Stimulated activated CD4-positive, alpha-beta T cell treated with anti-CD3 and anti-CD28 coated beads, Interleukin-2, amount 100 ng/mL, for 24 hours (primary cell): ENCODE measurements at regions not wholly inside any gene's neighbourhood (a gene's known extent, or its start where the extent isn't known, plus 50 kb on each side); places are given as distances from the start of the nearest gene placed in this dataset.
"Not testable (repeated sequence)": the region's sequence is repeated elsewhere in the genome, so short reads cannot be mapped to it uniquely, and the experiment has no call there.

Experiments
- DNase-seq, 2 donors: peaks; one replicate each; pipeline ENCODE4 v3.0.0-alpha.2; 2020

- DNase-seq: no peak
These were observed 92.2 kb upstream of the MITF start for GRCh38 chr3:69647081-69647480.

DNA sequence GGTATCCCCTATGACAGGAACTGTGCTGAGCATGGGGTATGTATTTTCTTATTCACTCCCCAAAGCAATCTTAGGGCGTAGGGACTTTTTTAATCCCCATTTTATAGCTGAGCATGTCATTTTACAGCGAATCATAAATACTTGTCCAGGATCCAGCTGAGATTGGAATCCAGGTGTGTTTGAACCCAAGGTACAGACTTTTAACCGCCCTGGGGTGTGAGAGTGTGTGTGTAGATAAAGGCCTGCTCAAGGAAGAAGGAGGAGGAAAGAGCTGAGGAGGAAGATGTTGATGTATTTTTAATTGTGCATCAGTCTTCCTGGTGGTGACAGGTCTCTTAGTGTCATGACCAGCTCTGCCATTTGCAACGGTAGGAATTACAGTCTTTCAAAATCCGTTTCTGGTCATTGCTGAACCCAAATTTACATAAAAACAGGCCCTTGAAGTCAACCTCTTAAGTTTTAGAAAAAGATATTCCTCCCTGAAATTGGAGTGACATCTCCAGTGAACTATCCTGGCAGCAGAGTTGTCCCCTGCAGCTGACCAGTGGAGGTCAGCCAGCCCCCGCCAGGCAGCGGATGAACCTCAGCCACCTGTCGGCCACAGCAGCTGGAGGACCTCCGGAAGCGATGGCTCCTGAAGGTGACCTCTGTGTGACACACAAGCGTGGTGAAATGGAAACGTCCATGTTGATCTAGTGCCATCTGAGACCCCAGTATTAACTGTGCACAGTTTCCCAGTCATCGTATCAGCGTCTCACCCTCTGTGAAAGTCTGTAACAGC is 92.8 kb upstream of the MITF start:
- DNase-seq: no peak

- DNase-seq: no peak
These were observed 96.7 kb upstream of the MITF start for GRCh38 chr3:69642606-69643005.

DNA sequence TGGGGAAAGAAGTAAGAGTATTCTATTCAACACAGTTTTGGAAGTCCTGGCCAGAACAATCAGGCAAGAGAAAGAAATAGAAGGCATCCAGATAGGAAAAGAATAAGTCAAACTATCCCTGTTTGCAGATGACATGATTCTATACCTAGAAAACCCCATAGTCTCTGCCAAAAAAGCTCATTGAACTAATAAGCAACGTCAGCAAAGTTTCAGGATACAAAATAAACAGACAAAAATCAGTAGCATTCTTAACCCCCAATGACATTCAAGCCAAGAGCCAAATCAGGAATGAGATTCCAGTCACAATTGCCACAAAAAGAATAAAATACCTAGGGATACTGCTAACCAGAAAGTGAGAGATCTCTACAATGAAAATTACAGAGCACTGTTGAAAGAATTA is 99.4 kb upstream of the MITF start:
- DNase-seq: no peak

- no peak for DNase-seq
These were observed 110.3 kb upstream of the MITF start for GRCh38 chr3:69628951-69629350.

DNA sequence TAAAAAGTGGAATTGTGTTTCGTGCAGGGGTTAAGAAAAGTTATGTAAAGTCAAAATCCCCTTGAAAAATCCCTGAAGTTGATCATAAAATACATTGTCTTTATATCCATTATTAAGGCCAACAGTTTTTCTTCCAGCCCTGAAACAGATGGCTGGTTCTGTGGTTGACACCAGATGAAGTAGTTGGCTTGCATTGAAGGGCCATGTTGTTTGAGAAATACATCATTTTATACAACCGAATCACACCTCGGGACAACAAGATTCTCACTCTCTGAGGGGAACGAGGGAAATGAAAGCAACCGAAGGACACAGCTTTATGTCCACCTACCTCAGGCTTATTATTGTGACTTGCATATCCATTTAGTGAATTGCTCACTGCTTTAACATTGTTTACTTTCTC is 126.0 kb upstream of the MITF start:
- no peak for DNase-seq

- DNase-seq: no peak
These were observed 126.5 kb upstream of the MITF start for GRCh38 chr3:69612791-69613190.

DNA sequence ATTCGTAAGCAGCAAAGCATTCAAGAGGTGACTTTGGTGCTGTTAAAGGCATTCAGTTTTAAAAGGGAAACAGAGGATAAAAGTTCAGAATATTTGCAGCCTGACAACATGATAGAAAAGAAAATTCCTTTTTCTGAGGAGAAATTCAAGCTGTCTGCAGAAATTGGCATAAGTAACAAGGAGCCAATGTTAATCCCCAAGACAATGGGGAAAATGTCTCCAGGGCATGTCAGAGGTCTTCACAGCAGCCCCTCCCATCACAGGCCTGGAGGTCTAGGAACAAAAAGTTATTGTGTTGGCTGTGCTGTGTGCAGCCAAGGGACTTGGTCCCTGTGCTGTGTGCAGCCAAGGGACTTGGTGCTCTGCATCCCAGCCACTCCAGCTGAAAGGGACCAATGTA is 129.7 kb upstream of the MITF start:
- DNase-seq: not testable (repeated sequence)

- DNase-seq: no peak
These were observed 131.6 kb upstream of the MITF start for GRCh38 chr3:69607466-69608305.

GRCh38 chr3:69605867-69606266 is 133.4 kb upstream of the MITF start:
- no peak for DNase-seq

DNA sequence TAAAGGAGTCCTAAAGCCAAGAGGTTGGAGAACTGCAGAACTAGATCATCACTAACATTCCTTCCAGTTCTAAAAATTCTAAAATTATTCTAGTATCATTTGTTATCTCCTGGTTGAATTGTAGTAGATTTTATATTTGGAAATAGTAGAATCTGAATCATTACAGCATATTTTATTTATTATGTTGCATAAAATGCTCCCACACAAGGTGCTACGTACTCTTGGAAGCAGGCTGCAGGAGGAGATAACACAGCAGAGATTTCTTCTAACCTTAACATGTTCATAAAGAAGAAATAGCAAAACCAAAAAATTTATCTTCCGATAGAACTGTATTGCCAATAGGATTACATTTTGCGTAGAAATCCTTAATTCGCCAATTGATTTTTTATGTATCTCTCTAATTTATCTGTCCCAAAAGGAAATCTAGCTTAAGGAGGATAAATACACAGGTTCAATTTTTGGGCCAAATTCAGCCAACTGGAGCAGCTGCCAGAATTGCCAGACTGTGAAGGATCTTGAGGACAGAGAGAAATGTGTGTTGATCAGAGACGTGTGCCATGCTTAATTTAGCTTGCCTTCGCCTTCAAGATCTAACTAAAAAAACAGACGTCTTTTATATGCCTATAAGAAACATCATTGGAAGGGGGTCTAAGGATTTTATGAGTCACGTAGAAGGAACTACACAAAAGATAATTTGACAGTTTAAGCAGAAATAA is 134.4 kb upstream of the MITF start:
- DNase-seq: no peak

- DNase-seq: no peak
These were observed 137.2 kb upstream of the MITF start for GRCh38 chr3:69602112-69602511.

GRCh38 chr3:69594286-69594685 is 145.0 kb upstream of the MITF start:
- DNase-seq: no peak

GRCh38 chr3:69591164-69591736 is 148.0 kb upstream of the MITF start:
- no peak for DNase-seq

- no peak for DNase-seq
These were observed 149.2 kb upstream of the MITF start for GRCh38 chr3:69590111-69590510.

- DNase-seq: no peak
These were observed 151.1 kb upstream of the MITF start for GRCh38 chr3:69588170-69588569.

DNA sequence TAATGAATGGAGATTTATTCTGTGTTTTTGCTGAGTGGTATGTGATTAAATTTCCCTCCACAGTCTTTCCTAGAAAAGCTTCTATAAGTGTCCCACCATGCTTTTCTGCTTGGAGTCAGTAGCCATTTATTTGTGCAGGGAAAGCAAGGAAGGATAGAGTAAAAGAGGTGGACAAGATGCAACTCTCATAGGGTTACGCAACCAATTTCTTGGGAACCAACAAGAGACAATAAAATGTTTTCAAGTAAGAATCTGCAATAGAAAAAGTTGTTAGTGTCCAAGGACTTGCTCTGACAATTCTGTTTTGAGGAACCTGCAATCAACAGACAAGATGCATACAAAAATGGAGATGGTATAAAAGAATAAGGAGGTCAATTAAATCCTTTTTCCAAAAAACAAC is 153.8 kb upstream of the MITF start:
- no peak for DNase-seq

GRCh38 chr3:69582044-69582443 is 157.2 kb upstream of the MITF start:
- DNase-seq: no peak

DNA sequence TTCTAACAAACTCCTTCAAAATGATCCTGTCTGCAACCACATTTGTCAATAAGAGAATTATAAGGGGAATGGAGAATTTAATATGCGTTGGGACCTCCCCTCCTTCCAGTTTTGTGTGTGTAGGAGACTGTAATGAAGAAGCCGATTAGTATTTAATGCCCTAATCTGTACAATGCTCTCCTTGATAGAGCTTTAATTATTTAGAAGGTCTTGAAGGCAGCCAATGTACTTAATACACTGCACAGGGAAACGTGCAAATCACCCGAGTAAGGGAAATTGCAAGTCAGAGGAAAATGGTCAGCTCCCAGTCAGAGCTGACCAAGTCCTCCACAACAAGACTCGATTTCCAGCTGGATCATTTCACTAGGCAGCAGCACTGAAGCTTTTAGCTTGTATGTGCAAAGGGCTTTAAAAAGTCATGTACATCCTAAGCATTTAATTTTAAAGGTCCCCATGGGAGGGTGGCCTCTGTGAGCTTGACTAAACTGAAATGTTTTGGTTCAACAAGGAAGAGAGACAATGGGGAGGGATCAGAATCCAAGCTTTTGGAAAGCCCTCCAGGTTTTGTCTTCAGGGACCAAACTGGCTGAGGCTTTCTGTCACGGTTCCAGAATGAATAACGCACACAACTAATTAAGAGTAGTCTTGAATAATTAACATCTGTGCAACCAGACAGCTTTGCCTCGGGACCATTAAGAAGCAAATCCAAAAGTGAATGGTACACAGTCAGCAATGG is 159.8 kb upstream of the MITF start:
- DNase-seq: no peak

DNA sequence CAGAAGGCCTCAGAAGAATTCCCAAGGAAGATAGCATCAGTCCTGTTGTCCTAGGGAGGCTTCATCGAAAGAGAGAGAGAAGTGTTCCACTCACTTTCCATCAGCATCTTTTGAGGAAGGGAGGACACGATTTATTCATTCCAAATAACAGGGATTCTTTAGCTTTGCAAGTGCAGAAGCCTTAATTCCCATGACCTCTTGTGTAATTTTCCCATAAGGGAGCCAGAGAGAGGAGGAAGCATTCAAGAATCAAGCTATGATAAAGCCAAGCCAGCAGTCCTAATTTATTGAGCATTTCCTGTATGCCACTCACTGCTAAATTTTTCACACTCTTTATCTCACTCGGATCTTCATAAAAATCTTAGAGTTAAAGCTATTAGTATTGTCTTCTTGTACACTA is 169.7 kb upstream of the MITF start:
- no peak for DNase-seq

- no peak for DNase-seq
These were observed 170.3 kb upstream of the MITF start for GRCh38 chr3:69568951-69569350.

DNA sequence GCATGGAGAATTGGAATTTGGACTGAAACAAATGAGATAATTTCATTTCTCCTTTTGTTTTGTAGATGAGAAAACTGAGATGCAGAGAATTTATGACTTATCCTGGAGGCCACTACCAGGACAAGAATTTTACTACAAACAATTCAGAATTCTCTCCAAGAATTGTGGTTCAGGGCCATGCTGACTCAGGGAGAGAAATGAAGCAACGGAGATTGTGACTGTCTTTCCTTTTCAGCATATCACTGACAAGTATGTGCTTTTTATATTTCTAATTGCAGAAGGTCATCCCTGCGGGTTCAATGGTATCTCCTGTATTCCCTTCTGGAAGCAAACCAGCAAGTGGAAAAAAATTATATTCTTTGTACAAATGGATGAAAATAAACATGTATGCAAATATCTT is 170.8 kb upstream of the MITF start:
- no peak for DNase-seq

GRCh38 chr3:69567710-69568052 is 171.6 kb upstream of the MITF start:
- no peak for DNase-seq
